OCI-LY3 (cell line): ENCODE measurements at regions not wholly inside any gene's neighbourhood (a gene's known extent, or its start where the extent isn't known, plus 50 kb on each side); places are given as distances from the start of the nearest gene placed in this dataset.

Experiments used
- EZH2phosphoT487 ChIP-seq: fragments of 200-600 bp; shearing (Covaris generic); IDR thresholded peaks from 2 replicates; pipeline ENCODE4 v1.6.1; 2018; ENCODE audit warnings: antibody characterized with exemption, mixed run types, low read depth
- TF ChIP-seq, protein P1 (sequence below): fragments of 200-600, 300-600 bp; sonication (generic); IDR thresholded peaks from 2 replicates; pipeline ENCODE4 v1.5.1; 2014; ENCODE audit warnings: antibody characterized with exemption, low read length, low read depth

DNA sequence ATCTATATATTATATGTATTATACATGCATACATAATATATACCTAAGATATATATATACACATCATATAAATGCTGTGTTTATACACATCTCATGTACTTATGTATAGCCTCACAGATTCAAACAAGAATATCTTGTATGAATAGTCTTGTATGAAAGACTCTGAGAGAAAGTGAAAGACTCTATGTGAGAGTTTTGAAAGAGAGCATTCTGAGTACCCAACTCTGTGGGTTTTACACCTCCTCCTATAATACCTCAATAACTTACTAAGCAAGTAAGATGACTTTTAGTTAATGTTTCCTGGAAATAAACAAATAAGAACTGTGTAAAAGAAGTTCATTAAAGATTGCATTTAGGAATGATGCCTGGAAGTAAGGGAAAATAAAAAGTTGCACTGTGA, 108.1 kb upstream of the GMNC start:
- TF ChIP-seq, protein P1, sequence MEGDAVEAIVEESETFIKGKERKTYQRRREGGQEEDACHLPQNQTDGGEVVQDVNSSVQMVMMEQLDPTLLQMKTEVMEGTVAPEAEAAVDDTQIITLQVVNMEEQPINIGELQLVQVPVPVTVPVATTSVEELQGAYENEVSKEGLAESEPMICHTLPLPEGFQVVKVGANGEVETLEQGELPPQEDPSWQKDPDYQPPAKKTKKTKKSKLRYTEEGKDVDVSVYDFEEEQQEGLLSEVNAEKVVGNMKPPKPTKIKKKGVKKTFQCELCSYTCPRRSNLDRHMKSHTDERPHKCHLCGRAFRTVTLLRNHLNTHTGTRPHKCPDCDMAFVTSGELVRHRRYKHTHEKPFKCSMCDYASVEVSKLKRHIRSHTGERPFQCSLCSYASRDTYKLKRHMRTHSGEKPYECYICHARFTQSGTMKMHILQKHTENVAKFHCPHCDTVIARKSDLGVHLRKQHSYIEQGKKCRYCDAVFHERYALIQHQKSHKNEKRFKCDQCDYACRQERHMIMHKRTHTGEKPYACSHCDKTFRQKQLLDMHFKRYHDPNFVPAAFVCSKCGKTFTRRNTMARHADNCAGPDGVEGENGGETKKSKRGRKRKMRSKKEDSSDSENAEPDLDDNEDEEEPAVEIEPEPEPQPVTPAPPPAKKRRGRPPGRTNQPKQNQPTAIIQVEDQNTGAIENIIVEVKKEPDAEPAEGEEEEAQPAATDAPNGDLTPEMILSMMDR = no peak
- TF ChIP-seq EZH2phosphoT487 = no peak
